DMS53 treated with DMSO at 0.1 percent for 48 hours (cell line): ENCODE measurements at regions not wholly inside any gene's neighbourhood (a gene's known extent, or its start where the extent isn't known, plus 50 kb on each side); places are given as distances from the start of the nearest gene placed in this dataset.
"Not testable (repeated sequence)": the region's sequence is repeated elsewhere in the genome, so short reads cannot be mapped to it uniquely, and the experiment has no call there.

Experiments
- DNase-seq: peaks from one replicate; lab custom pipeline; 2025; ENCODE audit not compliant: unreplicated experiment; lab: John Stamatoyannopoulos, UW

- no peak for DNase-seq
Observed at GRCh38 chr5:52255308-52255707, 532.4 kb upstream of the ITGA1 start.

- DNase-seq, result peak; percentile 65
Observed at GRCh38 chr5:52262844-52263243, 524.9 kb upstream of the ITGA1 start.

- DNase-seq, result no peak
Observed at GRCh38 chr5:52269401-52269800, 518.3 kb upstream of the ITGA1 start.

GRCh38 chr5:52269859-52270258 is 517.9 kb upstream of the ITGA1 start:
- no peak for DNase-seq

- DNase-seq, result no peak
Observed at GRCh38 chr5:52275639-52276038, 512.1 kb upstream of the ITGA1 start.

GRCh38 chr5:52277101-52277500 is 510.6 kb upstream of the ITGA1 start:
- no peak for DNase-seq

- no peak for DNase-seq
Observed at GRCh38 chr5:52282647-52283046, 505.1 kb upstream of the ITGA1 start.

GRCh38 chr5:52283221-52283620 is 504.5 kb upstream of the ITGA1 start:
- DNase-seq, result peak; percentile 74

GRCh38 chr5:52300703-52301372 is 486.9 kb upstream of the ITGA1 start:
- DNase-seq, result no peak

- DNase-seq, result not testable (repeated sequence)
Observed at GRCh38 chr5:52304816-52305215, 482.9 kb upstream of the ITGA1 start.

- DNase-seq, result no peak
Observed at GRCh38 chr5:52328220-52328806, 459.4 kb upstream of the ITGA1 start.

- DNase-seq, result no peak
Observed at GRCh38 chr5:52331725-52332124, 456.0 kb upstream of the ITGA1 start.

GRCh38 chr5:52334367-52334766 is 453.3 kb upstream of the ITGA1 start:
- DNase-seq, result no peak

GRCh38 chr5:52339285-52339684 is 448.4 kb upstream of the ITGA1 start:
- DNase-seq, result no peak

GRCh38 chr5:52342361-52342760 is 445.4 kb upstream of the ITGA1 start:
- no peak for DNase-seq

- peak; percentile 56 for DNase-seq
Observed at GRCh38 chr5:52356311-52356918, 431.3 kb upstream of the ITGA1 start.

GRCh38 chr5:52359261-52359660 is 428.5 kb upstream of the ITGA1 start:
- no peak for DNase-seq

- no peak for DNase-seq
Observed at GRCh38 chr5:52360985-52361384, 426.7 kb upstream of the ITGA1 start.

GRCh38 chr5:52374286-52374685 is 413.4 kb upstream of the ITGA1 start:
- DNase-seq, result no peak

- DNase-seq, result no peak
Observed at GRCh38 chr5:52375969-52376368, 411.7 kb upstream of the ITGA1 start.

- no peak for DNase-seq
Observed at GRCh38 chr5:52376592-52376991, 411.1 kb upstream of the ITGA1 start.

GRCh38 chr5:52378237-52378636 is 409.5 kb upstream of the ITGA1 start:
- no peak for DNase-seq

GRCh38 chr5:52388349-52388748 is 399.4 kb upstream of the ITGA1 start:
- DNase-seq, result no peak
